ENCODE measurements at regions not wholly inside any gene's neighbourhood (a gene's known extent, or its start where the extent isn't known, plus 50 kb on each side); places are given as distances from the start of the nearest gene placed in this dataset.
"Not testable (repeated sequence)": the region's sequence is repeated elsewhere in the genome, so short reads cannot be mapped to it uniquely, and the experiment has no call there.

DNA sequence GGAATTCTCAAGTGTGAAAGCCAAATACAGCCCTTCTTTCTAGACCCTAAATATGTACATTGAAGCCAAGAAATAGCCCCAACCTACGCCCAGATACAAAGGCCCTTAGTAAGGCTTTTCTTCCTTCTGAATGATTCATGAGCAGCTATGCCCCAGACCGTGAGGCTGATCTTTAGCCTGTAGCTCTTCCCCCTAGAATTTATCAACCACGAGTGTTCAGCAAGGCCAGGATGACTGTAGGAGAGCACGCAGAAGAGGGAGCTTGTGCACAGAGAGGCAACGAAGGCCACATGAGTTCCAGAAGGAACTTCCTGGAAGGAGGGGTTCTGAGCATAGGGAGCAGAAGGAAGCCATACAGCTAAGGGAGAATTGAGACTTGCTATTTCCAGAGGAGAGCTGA, 53.0 kb upstream of the HABP2 start:
- in situ Hi-C loops (cut with MboI; ENCODE audit: low pct_ligation_motif_present in 1 of 4, low pct_unique_long_range_greater_than_20kb in 1 of 4, low sequenced_read_pairs in 3 of 4) (no loop called here), intact Hi-C loops (cut with DNase I; ENCODE audit: low total_unique reads) (no loop called here)
- no peaks in the 10 kb centered on the region for H3K4me1 ChIP-seq
- DNase-seq, result no peak
- H3K4me3 ChIP-seq, result no peak overlapping the region
- 80% methylated on average over 5 of the region's 5 CpGs; no CpG with 5 or more reads in 1 of the 2 donors for WGBS, 2 donors (ENCODE audit: low coverage in 1 of 2)
- no peaks in the 10 kb centered on the region for H3K36me3 ChIP-seq
- no peak overlapping the region for H3K27ac ChIP-seq
- H3K27me3 ChIP-seq, result no peaks in the 10 kb centered on the region
- H3K9me3 ChIP-seq, result no peaks in the 10 kb centered on the region
- TF ChIP-seq POLR2A (IDR thresholded peaks at IDR 0.05) (no peak), POLR2AphosphoS5 (IDR thresholded peaks at IDR 0.05) (no peak), EP300 (IDR thresholded peaks at IDR 0.05; ENCODE audit: low read depth) (no peak)
- TF ChIP-seq, protein P1, sequence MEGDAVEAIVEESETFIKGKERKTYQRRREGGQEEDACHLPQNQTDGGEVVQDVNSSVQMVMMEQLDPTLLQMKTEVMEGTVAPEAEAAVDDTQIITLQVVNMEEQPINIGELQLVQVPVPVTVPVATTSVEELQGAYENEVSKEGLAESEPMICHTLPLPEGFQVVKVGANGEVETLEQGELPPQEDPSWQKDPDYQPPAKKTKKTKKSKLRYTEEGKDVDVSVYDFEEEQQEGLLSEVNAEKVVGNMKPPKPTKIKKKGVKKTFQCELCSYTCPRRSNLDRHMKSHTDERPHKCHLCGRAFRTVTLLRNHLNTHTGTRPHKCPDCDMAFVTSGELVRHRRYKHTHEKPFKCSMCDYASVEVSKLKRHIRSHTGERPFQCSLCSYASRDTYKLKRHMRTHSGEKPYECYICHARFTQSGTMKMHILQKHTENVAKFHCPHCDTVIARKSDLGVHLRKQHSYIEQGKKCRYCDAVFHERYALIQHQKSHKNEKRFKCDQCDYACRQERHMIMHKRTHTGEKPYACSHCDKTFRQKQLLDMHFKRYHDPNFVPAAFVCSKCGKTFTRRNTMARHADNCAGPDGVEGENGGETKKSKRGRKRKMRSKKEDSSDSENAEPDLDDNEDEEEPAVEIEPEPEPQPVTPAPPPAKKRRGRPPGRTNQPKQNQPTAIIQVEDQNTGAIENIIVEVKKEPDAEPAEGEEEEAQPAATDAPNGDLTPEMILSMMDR (IDR thresholded peaks at IDR 0.05), result no peak

- H3K9me3 ChIP-seq; in situ Hi-C loops (cut with MboI; ENCODE audit: low pct_ligation_motif_present in 1 of 4, low pct_unique_long_range_greater_than_20kb in 1 of 4, low sequenced_read_pairs in 3 of 4); H3K27me3 ChIP-seq; H3K36me3 ChIP-seq; DNase-seq; H3K4me3 ChIP-seq; H3K27ac ChIP-seq; H3K4me1 ChIP-seq; intact Hi-C loops (cut with DNase I; ENCODE audit: low total_unique reads): not testable (repeated sequence)
- WGBS, 2 donors (ENCODE audit: low coverage in 1 of 2), result 84 to 87% methylated on average over 6 of the region's 6 CpGs
Measured at GRCh38 chr10:113501031-113501430, 51.8 kb upstream of the HABP2 start.

Small RNA genes lying in the stretch of these regions (small RNA-seq; reads per million reads assigned to genes)
- gene RNU7-165P, result 0 reads per million in 4 donors
